OCI-LY1 (cell line): ENCODE measurements at regions not wholly inside any gene's neighbourhood (a gene's known extent, or its start where the extent isn't known, plus 50 kb on each side); places are given as distances from the start of the nearest gene placed in this dataset.

Experiments
- H2AFZ ChIP-seq: fragments of 200-600 bp; sonication (generic), shearing (Covaris generic); 2 replicates; pipeline ENCODE4 v1.6.0; 2014; ENCODE audit warnings: antibody characterized with exemption, mild to moderate bottlenecking, low read length
- H3F3A ChIP-seq: fragments of 200-600 bp; sonication (generic), shearing (Covaris generic); 2 replicates; pipeline ENCODE4 v1.6.0; 2014; ENCODE audit warnings: mild to moderate bottlenecking, antibody characterized with exemption, low read length, moderate library complexity; ENCODE audit not compliant: insufficient read depth
- H3K27ac ChIP-seq: fragments of 200-600 bp; sonication (generic); 2 replicates; pipeline ENCODE4 v1.5.1; 2014; ENCODE audit warnings: low read length, mixed run types, mild to moderate bottlenecking, low read depth; ENCODE audit not compliant: poor library complexity, severe bottlenecking
- H3K27me3 ChIP-seq: fragments of 200-600 bp; sonication (generic); 2 replicates; pipeline ENCODE4 v1.6.0; 2014; ENCODE audit warnings: antibody characterized with exemption, mild to moderate bottlenecking, low read length, moderate library complexity; ENCODE audit not compliant: insufficient read depth
- H3K36me3 ChIP-seq: fragments of 200-600 bp; sonication (generic); 2 replicates; pipeline ENCODE4 v1.6.1; 2014; ENCODE audit warnings: mild to moderate bottlenecking, antibody characterized with exemption, low read length, moderate library complexity, mixed read lengths; ENCODE audit not compliant: insufficient read depth
- H3K4me1 ChIP-seq: fragments of 200-600 bp; sonication (generic); 2 replicates; pipeline ENCODE4 v1.5.1; 2014; ENCODE audit warnings: mild to moderate bottlenecking, low read length, moderate library complexity; ENCODE audit not compliant: insufficient read depth, severe bottlenecking
- H3K4me2 ChIP-seq: fragments of 200-600 bp; sonication (generic), shearing (Covaris generic); 2 replicates; pipeline ENCODE4 v1.6.1; 2014; ENCODE audit warnings: low read length
- H3K4me3 ChIP-seq: fragments of 200-600 bp; sonication (generic); 2 replicates; pipeline ENCODE4 v1.5.1; 2014; ENCODE audit warnings: low read length, low read depth, mild to moderate bottlenecking, mixed read lengths; ENCODE audit not compliant: poor library complexity, severe bottlenecking
- H3K79me2 ChIP-seq: fragments of 200-600 bp; shearing (Covaris generic); 2 replicates; pipeline ENCODE4 v1.6.1; 2016; ENCODE audit warnings: mixed run types, low read length, mixed read lengths; ENCODE audit not compliant: insufficient read depth
- H3K9ac ChIP-seq: fragments of 200-600 bp; sonication (generic), shearing (Covaris generic); 2 replicates; pipeline ENCODE4 v1.6.1; 2014; ENCODE audit warnings: mild to moderate bottlenecking, low read length, mixed read lengths
- H3K9me2 ChIP-seq: fragments of 200-600 bp; sonication (generic), shearing (Covaris generic); 2 replicates; pipeline ENCODE4 v1.6.1; 2014; ENCODE audit warnings: low read depth, mild to moderate bottlenecking, low read length, mixed read lengths
- H3K9me3 ChIP-seq: fragments of 200-600 bp; shearing (Covaris generic); 2 replicates; pipeline ENCODE4 v1.6.1; 2014; ENCODE audit warnings: low read length, mixed read lengths
- H4K20me1 ChIP-seq: fragments of 200-600 bp; sonication (generic), shearing (Covaris generic); 2 replicates; pipeline ENCODE4 v1.6.0; 2016; ENCODE audit warnings: mild to moderate bottlenecking, low read length; ENCODE audit not compliant: insufficient read depth
- CTCF ChIP-seq: fragments of 200-600 bp; sonication (generic), shearing (Covaris generic); IDR thresholded peaks from 2 replicates; pipeline ENCODE4 v1.5.1; 2017; ENCODE audit warnings: mild to moderate bottlenecking, antibody characterized with exemption, low read length, moderate library complexity, mixed read lengths
- EZH2 ChIP-seq: fragments of 200-600 bp; sonication (generic), shearing (Covaris generic); IDR thresholded peaks from 2 replicates; pipeline ENCODE4 v1.8.0; 2017; ENCODE audit warnings: borderline replicate concordance, mixed run types, mild to moderate bottlenecking, antibody characterized with exemption, low read length, moderate library complexity, mixed read lengths

GRCh38 chr9:23556459-23556858 lies 269.6 kb downstream of the ELAVL2 start:
- no peaks in the 10 kb centered on the region for H3K9me3 ChIP-seq
- H3K79me2 ChIP-seq = no peaks in the 10 kb centered on the region
- TF ChIP-seq EZH2 = no peak
- TF ChIP-seq CTCF = no peak
- no peaks in the 10 kb centered on the region for H3K9me2 ChIP-seq
- H3K4me3 ChIP-seq = no peak overlapping the region
- H4K20me1 ChIP-seq = no peaks in the 10 kb centered on the region
- H3F3A ChIP-seq = no peaks in the 10 kb centered on the region
- H2AFZ ChIP-seq = no peak overlapping the region
- no peaks in the 10 kb centered on the region for H3K4me1 ChIP-seq
- H3K36me3 ChIP-seq = no peaks in the 10 kb centered on the region
- H3K27me3 ChIP-seq = peaks cover 4% of the 10 kb centered on the region; the same call in 1 of the 2 replicates
- H3K4me2 ChIP-seq = no peak overlapping the region
- no peak overlapping the region for H3K27ac ChIP-seq
- no peak overlapping the region for H3K9ac ChIP-seq

GRCh38 chr9:23557689-23558088 lies 268.4 kb downstream of the ELAVL2 start:
- no peaks in the 10 kb centered on the region for H3K36me3 ChIP-seq
- no peaks in the 10 kb centered on the region for H4K20me1 ChIP-seq
- TF ChIP-seq EZH2 = no peak
- no peak for TF ChIP-seq CTCF
- H3K27ac ChIP-seq = no peak overlapping the region
- H3K4me2 ChIP-seq = no peak overlapping the region
- H3K9me2 ChIP-seq = no peaks in the 10 kb centered on the region
- no peak overlapping the region for H2AFZ ChIP-seq
- no peaks in the 10 kb centered on the region for H3K79me2 ChIP-seq
- H3K27me3 ChIP-seq = peaks cover 4% of the 10 kb centered on the region; the same call in 1 of the 2 replicates
- H3K4me3 ChIP-seq = no peak overlapping the region
- H3K9ac ChIP-seq = no peak overlapping the region
- H3K9me3 ChIP-seq = no peaks in the 10 kb centered on the region
- H3K4me1 ChIP-seq = no peaks in the 10 kb centered on the region
- no peaks in the 10 kb centered on the region for H3F3A ChIP-seq

- H3K27me3 ChIP-seq = no peaks in the 10 kb centered on the region
- no peaks in the 10 kb centered on the region for H3K9me2 ChIP-seq
- H3F3A ChIP-seq = no peaks in the 10 kb centered on the region
- H3K9me3 ChIP-seq = no peaks in the 10 kb centered on the region
- H3K27ac ChIP-seq = no peak overlapping the region
- H4K20me1 ChIP-seq = no peaks in the 10 kb centered on the region
- no peak for TF ChIP-seq EZH2
- no peak for TF ChIP-seq CTCF
- no peaks in the 10 kb centered on the region for H3K4me1 ChIP-seq
- H3K4me3 ChIP-seq = no peak overlapping the region
- H2AFZ ChIP-seq = no peak overlapping the region
- H3K79me2 ChIP-seq = no peaks in the 10 kb centered on the region
- H3K36me3 ChIP-seq = no peaks in the 10 kb centered on the region
- H3K4me2 ChIP-seq = no peak overlapping the region
- H3K9ac ChIP-seq = no peak overlapping the region
These were observed 266.5 kb downstream of the ELAVL2 start for GRCh38 chr9:23559522-23559921.
